LNCAP (cell line): ENCODE measurements at regions not wholly inside any gene's neighbourhood (a gene's known extent, or its start where the extent isn't known, plus 50 kb on each side); places are given as distances from the start of the nearest gene placed in this dataset.

ENCODE experiments used
- CTCF ChIP-seq: fragments of 450-650 bp; IDR thresholded peaks from 2 replicates; pipeline ENCODE4 v1.5.1; 2017; ENCODE audit warnings: mild to moderate bottlenecking

DNA sequence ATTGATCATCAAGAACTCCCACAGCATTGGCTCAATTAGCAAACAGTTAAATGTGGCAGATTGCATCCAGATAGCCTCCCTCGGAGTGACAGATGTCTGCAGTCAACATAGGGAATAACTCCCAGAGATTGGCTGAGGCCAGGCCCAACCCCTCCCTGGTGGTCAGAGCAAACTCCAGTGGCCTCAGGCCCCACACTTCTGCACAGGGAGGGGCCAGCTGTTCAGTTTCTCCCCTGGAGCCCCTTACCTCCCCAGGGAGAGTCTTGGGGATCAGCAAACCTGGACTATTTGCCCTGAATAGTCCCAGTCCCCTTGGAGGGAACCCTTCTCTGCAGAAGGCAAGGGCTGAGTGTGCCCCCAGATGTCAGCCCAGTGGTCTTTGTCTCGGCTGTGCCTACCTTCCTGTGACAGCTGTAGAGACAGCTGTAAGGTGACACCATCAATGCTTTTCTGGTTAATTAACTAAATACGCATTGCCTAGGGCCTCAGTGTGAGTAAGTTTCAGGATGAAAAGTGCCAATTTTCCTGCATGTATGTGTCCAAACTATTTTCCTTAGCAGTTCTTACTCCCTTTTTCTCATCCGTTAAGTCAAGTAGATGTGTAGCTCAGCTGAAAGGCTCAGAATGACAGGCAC, 102.7 kb upstream of the UQCRFS1 start:
- no peak for TF ChIP-seq CTCF

DNA sequence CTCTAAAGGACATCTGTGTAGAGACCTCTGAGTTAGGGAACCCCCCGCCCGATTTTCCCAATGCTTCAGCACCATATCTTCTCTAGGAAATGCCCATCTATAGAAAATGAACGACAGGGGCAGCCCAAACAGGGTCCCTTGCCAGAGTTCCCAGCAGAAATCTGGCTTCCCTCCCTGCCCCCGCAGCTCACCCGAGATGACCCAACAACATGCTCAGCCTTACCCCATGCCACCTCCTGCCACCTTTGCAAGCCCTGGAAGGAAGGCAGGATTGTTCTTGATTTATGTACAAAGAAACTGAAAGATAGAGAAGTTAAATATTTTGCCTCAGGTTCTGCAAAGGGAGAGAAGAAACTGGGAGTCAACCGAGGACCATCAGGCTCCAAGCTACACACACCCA, 105.6 kb upstream of the UQCRFS1 start:
- no peak for TF ChIP-seq CTCF

DNA sequence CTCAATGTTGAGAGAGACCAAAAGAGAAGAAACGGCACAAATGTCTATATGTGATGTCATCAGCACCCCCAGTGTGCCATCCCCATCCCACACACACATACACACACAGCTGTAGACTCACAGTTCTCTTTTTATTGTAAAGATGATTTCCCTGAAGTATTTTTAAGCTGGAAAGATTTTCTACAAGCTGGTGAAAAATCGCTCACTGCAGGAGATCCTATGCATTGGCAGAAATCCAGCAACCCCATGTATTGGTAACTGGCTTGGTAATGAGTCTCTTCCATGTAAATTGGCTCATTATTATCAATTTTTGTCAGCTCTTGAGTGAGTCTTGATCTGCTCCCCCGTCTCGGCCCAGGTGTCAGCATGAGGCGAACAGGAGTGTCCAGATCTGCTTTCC, 107.1 kb upstream of the UQCRFS1 start:
- no peak for TF ChIP-seq CTCF

- TF ChIP-seq CTCF, result no peak
Measured at GRCh38 chr19:29320618-29321017, 107.7 kb upstream of the UQCRFS1 start.

DNA sequence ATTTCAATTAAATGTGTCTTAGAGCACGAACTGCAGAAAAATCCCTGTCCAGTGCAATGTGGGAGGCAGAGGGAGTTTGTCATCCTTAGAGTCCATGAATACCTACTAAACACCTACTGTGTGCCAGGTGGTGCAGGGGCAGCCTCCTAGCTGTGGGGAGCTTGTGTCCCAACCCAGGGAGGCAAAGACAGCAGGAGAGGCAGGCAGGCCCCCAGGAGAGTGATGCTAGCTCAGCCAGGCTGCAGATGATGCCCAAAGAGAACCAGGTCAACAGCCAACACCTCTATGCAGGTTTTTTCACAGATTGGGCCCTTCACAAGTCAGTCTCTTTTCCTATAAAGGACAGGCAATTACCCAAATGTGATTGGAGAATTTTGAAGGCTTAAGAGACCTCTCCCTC, 108.2 kb upstream of the UQCRFS1 start:
- no peak for TF ChIP-seq CTCF

- no peak for TF ChIP-seq CTCF
Measured at GRCh38 chr19:29323021-29323430, 110.1 kb upstream of the UQCRFS1 start.

DNA sequence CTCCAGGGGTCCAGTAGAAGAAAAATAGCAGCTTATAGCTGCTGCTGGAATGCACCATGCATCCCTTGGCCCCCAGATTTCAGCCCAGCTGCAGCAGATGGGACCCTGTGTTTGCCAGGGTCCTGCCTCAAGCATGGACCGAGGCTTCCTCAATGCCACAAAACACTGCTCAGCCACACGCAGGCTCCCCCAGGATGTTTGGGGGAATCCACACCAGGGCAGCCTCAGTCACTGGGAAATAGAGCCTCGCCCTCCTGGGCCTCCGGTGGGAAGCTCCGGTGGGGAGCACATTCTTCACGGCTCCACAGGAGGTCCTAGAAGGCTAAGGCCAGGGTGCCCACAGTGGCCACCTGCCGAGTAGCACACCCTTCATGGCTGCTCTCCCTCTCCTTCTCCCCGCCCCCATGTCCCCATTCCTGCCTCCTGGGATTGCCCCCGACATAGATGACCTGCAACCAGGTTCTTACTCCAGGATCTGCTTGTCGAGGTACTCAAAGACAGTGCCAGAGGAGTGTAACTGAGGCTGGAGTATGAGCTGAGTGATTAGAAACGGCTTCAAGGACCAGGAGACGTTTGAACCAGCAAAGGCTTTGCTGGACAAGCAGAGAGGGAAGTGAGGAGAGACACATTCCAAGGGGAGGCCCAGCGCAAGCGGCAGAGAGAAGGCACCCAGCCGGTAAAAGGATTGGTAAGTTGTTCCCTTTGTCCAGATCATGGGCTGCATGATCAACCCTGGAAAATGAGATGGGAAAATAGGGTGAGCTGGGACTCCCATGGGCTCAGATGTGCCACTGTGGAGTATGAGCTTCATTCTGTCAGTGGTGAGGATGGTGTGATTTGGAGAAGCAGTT, 110.7 kb upstream of the UQCRFS1 start:
- TF ChIP-seq CTCF, result no peak
